Calu3 (cell line): ENCODE measurements at regions not wholly inside any gene's neighbourhood (a gene's known extent, or its start where the extent isn't known, plus 50 kb on each side); places are given as distances from the start of the nearest gene placed in this dataset.

Experiments used
- BruUV-seq: library from RNA; stranded (reverse); fragments of 400-500 nt; replicated peaks from 2 replicates; lab custom pipeline; 2021; lab: Mats Ljungman, UMichigan
- CTCF ChIA-PET: fragments of 300-600 bp; sonication (Branson Sonifier 250); formaldehyde crosslinking; loops from one replicate; lab custom pipeline; 2022; ENCODE audit warnings: antibody characterized with exemption; lab: Charles Lee
- DNase-seq: peaks from one replicate; pipeline ENCODE4 v3.0.0; 2022
- H3K27ac Mint-ChIP-seq: one replicate; pipeline ENCODE4 v1.8.0; 2022; ENCODE audit warnings: mixed read lengths; ENCODE audit not compliant: unreplicated experiment
- H3K27me3 Mint-ChIP-seq: one replicate; pipeline ENCODE4 v1.8.0; 2022; ENCODE audit warnings: mixed read lengths; ENCODE audit not compliant: unreplicated experiment
- H3K36me3 Mint-ChIP-seq: one replicate; pipeline ENCODE4 v1.8.0; 2022; ENCODE audit warnings: mild to moderate bottlenecking, moderate library complexity, mixed read lengths; ENCODE audit not compliant: insufficient read depth, unreplicated experiment
- H3K4me1 Mint-ChIP-seq: one replicate; pipeline ENCODE4 v1.8.0; 2022; ENCODE audit warnings: mild to moderate bottlenecking, low read depth, mixed read lengths; ENCODE audit not compliant: unreplicated experiment
- H3K4me3 Mint-ChIP-seq: one replicate; pipeline ENCODE4 v1.8.0; 2022; ENCODE audit warnings: mild to moderate bottlenecking, low read depth, moderate library complexity, mixed read lengths; ENCODE audit not compliant: unreplicated experiment
- H3K9me3 Mint-ChIP-seq: one replicate; pipeline ENCODE4 v1.8.0; 2022; ENCODE audit warnings: low read depth, mixed read lengths; ENCODE audit not compliant: unreplicated experiment
- CTCF ChIP-seq: fragments of 200-600 bp; IDR thresholded peaks from one replicate; pipeline ENCODE4 v1.8.0; 2022; ENCODE audit warnings: antibody characterized with exemption; ENCODE audit not compliant: unreplicated experiment
- intact Hi-C: fragments of 100-400 bp; cut with micrococcal nuclease; formaldehyde crosslinking; loops from one replicate; pipeline ENCODE4 v1.10.0; 2022; ENCODE audit not compliant: unreplicated experiment

- H3K27me3 Mint-ChIP-seq = no peaks in the 10 kb centered on the region
- no peak for DNase-seq
- no peak overlapping the region for H3K4me3 Mint-ChIP-seq
- no peak overlapping the region for H3K27ac Mint-ChIP-seq
- intact Hi-C loops = no loop called here
- no TSS peak for BruUV-seq
- H3K9me3 Mint-ChIP-seq = peaks cover 5% of the 10 kb centered on the region
- peaks cover 26% of the 10 kb centered on the region for H3K4me1 Mint-ChIP-seq
- CTCF ChIA-PET = no interaction called here
- TF ChIP-seq CTCF = no peak
- no peaks in the 10 kb centered on the region for H3K36me3 Mint-ChIP-seq
Measured at GRCh38 chr2:220147161-220148038, 520.0 kb downstream of the SLC4A3 start.

GRCh38 chr2:220148471-220149248, 521.2 kb downstream of the SLC4A3 start:
- Mint-ChIP-seq H3K4me3 (no peak overlapping the region), H3K4me1 (peaks cover 15% of the 10 kb centered on the region), H3K27ac (no peak overlapping the region), H3K27me3 (no peaks in the 10 kb centered on the region), H3K9me3 (no peaks in the 10 kb centered on the region), H3K36me3 (no peaks in the 10 kb centered on the region)
- no peak for TF ChIP-seq CTCF
- intact Hi-C loops = no loop called here
- CTCF ChIA-PET = interaction anchor here (0.6 kb wide), 1 partner anchor 109 kb away, joined by 3 read pairs; no protein-coding TSS in a partner anchor
- DNase-seq = no peak
- BruUV-seq = no TSS peak

GRCh38 chr2:220151341-220151740, 523.9 kb downstream of the SLC4A3 start:
- CTCF ChIA-PET = interaction anchor here (0.6 kb wide), 1 partner anchor 8 kb away, joined by 4 read pairs; no protein-coding TSS in a partner anchor
- intact Hi-C loops = no loop called here
- peaks cover 9% of the 10 kb centered on the region for H3K4me1 Mint-ChIP-seq
- BruUV-seq = no TSS peak
- no peak overlapping the region for H3K4me3 Mint-ChIP-seq
- TF ChIP-seq CTCF = no peak
- H3K36me3 Mint-ChIP-seq = no peaks in the 10 kb centered on the region
- H3K27ac Mint-ChIP-seq = no peak overlapping the region
- H3K27me3 Mint-ChIP-seq = no peaks in the 10 kb centered on the region
- no peak for DNase-seq
- H3K9me3 Mint-ChIP-seq = no peaks in the 10 kb centered on the region

GRCh38 chr2:220152281-220152935, 525.0 kb downstream of the SLC4A3 start:
- peaks cover 9% of the 10 kb centered on the region for H3K4me1 Mint-ChIP-seq
- CTCF ChIA-PET = no interaction called here

More at GRCh38 chr2:220152281-220152935, 525.0 kb downstream of the SLC4A3 start:
- intact Hi-C loops = no loop called here
- Mint-ChIP-seq H3K27me3 (no peaks in the 10 kb centered on the region), H3K27ac (no peak overlapping the region), H3K4me3 (no peak overlapping the region), H3K9me3 (no peaks in the 10 kb centered on the region), H3K36me3 (no peaks in the 10 kb centered on the region)
- BruUV-seq = no TSS peak
- no peak for TF ChIP-seq CTCF
- no peak for DNase-seq
